ENCODE measurements at regions not wholly inside any gene's neighbourhood (a gene's known extent, or its start where the extent isn't known, plus 50 kb on each side); places are given as distances from the start of the nearest gene placed in this dataset.

GRCh38 chr12:126069549-126070165 is 1004.4 kb downstream of the AACS start:
- H3F3A ChIP-seq (ENCODE audit: insufficient read depth, low read length): no peaks in the 10 kb centered on the region
- no peaks in the 10 kb centered on the region for H3K9me3 ChIP-seq (ENCODE audit: low read length)
- no peaks in the 10 kb centered on the region for H3K79me2 ChIP-seq (ENCODE audit: insufficient read depth, low read length)
- TF ChIP-seq EZH2 (IDR thresholded peaks at IDR 0.05; ENCODE audit: borderline replicate concordance, low read length) (no peak), CTCF (IDR thresholded peaks at IDR 0.05; ENCODE audit: low read length) (peak; percentile 75)
- H3K27me3 ChIP-seq (ENCODE audit: insufficient read depth, low read length): no peaks in the 10 kb centered on the region
- H3K4me2 ChIP-seq (ENCODE audit: low read length): no peak overlapping the region
- no peaks in the 10 kb centered on the region for H3K36me3 ChIP-seq (ENCODE audit: insufficient read depth, low read length)
- no peak overlapping the region for H3K4me3 ChIP-seq (ENCODE audit: low read depth, low read length, poor library complexity, severe bottlenecking)
- no peaks in the 10 kb centered on the region for H3K4me1 ChIP-seq (ENCODE audit: insufficient read depth, low read length, severe bottlenecking)
- H3K27ac ChIP-seq (ENCODE audit: low read depth, low read length, poor library complexity, severe bottlenecking): no peak overlapping the region
- no peak overlapping the region for H3K9ac ChIP-seq (ENCODE audit: low read length)
- H2AFZ ChIP-seq (ENCODE audit: low read length): no peak overlapping the region
- no peaks in the 10 kb centered on the region for H4K20me1 ChIP-seq (ENCODE audit: insufficient read depth, low read length)
- no peaks in the 10 kb centered on the region for H3K9me2 ChIP-seq (ENCODE audit: low read depth, low read length)

- Histone ChIP-seq H3K9ac (ENCODE audit: low read length) (no peak overlapping the region), H2AFZ (ENCODE audit: low read length) (no peak overlapping the region), H3K4me1 (ENCODE audit: insufficient read depth, low read length, severe bottlenecking) (no peaks in the 10 kb centered on the region), H3K4me3 (ENCODE audit: low read depth, low read length, poor library complexity, severe bottlenecking) (no peak overlapping the region), H3K79me2 (ENCODE audit: insufficient read depth, low read length) (no peaks in the 10 kb centered on the region), H3K9me2 (ENCODE audit: low read depth, low read length) (no peaks in the 10 kb centered on the region), H3K27me3 (ENCODE audit: insufficient read depth, low read length) (no peaks in the 10 kb centered on the region), H3F3A (ENCODE audit: insufficient read depth, low read length) (no peaks in the 10 kb centered on the region), H3K36me3 (ENCODE audit: insufficient read depth, low read length) (no peaks in the 10 kb centered on the region), H3K4me2 (ENCODE audit: low read length) (no peak overlapping the region), H3K9me3 (ENCODE audit: low read length) (no peaks in the 10 kb centered on the region), H4K20me1 (ENCODE audit: insufficient read depth, low read length) (no peaks in the 10 kb centered on the region), H3K27ac (ENCODE audit: low read depth, low read length, poor library complexity, severe bottlenecking) (no peak overlapping the region)
- TF ChIP-seq EZH2 (IDR thresholded peaks at IDR 0.05; ENCODE audit: borderline replicate concordance, low read length) (no peak), CTCF (IDR thresholded peaks at IDR 0.05; ENCODE audit: low read length) (no peak)
Measured at GRCh38 chr12:126076515-126076914, 1011.3 kb downstream of the AACS start.

- Histone ChIP-seq H2AFZ (ENCODE audit: low read length) (no peak overlapping the region), H3K4me2 (ENCODE audit: low read length) (no peak overlapping the region), H3K9ac (ENCODE audit: low read length) (no peak overlapping the region), H4K20me1 (ENCODE audit: insufficient read depth, low read length) (no peaks in the 10 kb centered on the region), H3K9me3 (ENCODE audit: low read length) (no peaks in the 10 kb centered on the region), H3K27me3 (ENCODE audit: insufficient read depth, low read length) (no peaks in the 10 kb centered on the region), H3K4me1 (ENCODE audit: insufficient read depth, low read length, severe bottlenecking) (no peaks in the 10 kb centered on the region), H3K36me3 (ENCODE audit: insufficient read depth, low read length) (no peaks in the 10 kb centered on the region), H3K27ac (ENCODE audit: low read depth, low read length, poor library complexity, severe bottlenecking) (no peak overlapping the region), H3F3A (ENCODE audit: insufficient read depth, low read length) (no peaks in the 10 kb centered on the region), H3K9me2 (ENCODE audit: low read depth, low read length) (no peaks in the 10 kb centered on the region), H3K79me2 (ENCODE audit: insufficient read depth, low read length) (no peaks in the 10 kb centered on the region), H3K4me3 (ENCODE audit: low read depth, low read length, poor library complexity, severe bottlenecking) (no peak overlapping the region)
- TF ChIP-seq CTCF (IDR thresholded peaks at IDR 0.05; ENCODE audit: low read length) (no peak), EZH2 (IDR thresholded peaks at IDR 0.05; ENCODE audit: borderline replicate concordance, low read length) (no peak)
Measured at GRCh38 chr12:126083926-126084325, 1018.7 kb downstream of the AACS start.
